NCI-H460 (cell line): ENCODE measurements at regions not wholly inside any gene's neighbourhood (a gene's known extent, or its start where the extent isn't known, plus 50 kb on each side); places are given as distances from the start of the nearest gene placed in this dataset.
"Not testable (repeated sequence)": the region's sequence is repeated elsewhere in the genome, so short reads cannot be mapped to it uniquely, and the experiment has no call there.

Experiments
- DNase-seq: peaks from one replicate; pipeline ENCODE4 v3.0.0-alpha.2; 2016; ENCODE audit warnings: low read depth; ENCODE audit errors: extremely low read depth

DNA sequence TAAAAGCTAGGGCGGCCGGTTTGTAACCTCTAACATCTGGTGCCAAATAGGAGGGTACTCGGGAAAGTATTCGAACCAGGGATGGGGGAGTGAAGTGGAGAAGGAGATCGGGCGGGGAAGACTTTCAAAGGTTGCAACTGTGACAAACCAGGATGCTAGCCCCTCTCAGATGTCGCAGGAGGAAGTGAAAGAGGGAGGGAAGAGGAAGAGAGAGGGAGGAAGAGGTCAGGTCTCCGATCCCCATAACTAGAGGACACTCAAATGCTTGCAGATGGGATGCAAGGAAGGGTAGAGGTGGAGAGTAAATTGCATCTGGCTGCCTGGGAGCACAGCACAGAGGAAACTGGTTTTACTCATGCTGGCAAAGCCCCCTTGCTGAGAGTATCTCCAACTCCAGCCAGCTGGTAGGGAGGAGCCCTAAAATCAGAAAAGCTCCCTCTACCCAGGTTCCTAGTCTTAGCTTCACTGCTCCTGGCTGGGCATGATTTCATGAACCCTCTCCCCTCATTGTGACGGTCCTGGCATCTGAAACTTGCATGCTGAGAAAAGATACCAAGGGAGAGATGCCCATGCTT is 696.7 kb upstream of the TBX3 start:
- DNase-seq = no peak

GRCh38 chr12:115378291-115378690 is 694.3 kb upstream of the TBX3 start:
- no peak for DNase-seq

- DNase-seq = no peak
Measured at GRCh38 chr12:115377779-115378178, 693.8 kb upstream of the TBX3 start.

DNA sequence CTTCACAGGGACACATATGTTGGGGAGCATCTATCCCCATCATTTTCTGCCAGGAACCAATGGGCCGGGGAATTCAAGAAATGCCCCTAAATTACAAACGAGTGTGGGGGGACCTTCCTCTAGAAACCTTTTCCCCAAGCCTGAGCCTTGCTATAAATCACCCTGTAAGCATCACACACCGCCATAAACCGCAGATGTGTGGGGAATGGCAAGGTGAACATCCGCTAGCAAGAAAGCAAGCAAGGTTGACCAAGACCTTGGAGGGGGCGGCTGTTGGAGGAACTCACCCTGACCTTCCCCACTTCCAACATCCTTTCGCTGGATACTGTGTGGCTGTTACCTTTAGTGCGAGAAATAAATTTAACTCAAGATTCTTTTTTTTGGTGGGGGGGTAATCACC is 693.3 kb upstream of the TBX3 start:
- DNase-seq = no peak

DNA sequence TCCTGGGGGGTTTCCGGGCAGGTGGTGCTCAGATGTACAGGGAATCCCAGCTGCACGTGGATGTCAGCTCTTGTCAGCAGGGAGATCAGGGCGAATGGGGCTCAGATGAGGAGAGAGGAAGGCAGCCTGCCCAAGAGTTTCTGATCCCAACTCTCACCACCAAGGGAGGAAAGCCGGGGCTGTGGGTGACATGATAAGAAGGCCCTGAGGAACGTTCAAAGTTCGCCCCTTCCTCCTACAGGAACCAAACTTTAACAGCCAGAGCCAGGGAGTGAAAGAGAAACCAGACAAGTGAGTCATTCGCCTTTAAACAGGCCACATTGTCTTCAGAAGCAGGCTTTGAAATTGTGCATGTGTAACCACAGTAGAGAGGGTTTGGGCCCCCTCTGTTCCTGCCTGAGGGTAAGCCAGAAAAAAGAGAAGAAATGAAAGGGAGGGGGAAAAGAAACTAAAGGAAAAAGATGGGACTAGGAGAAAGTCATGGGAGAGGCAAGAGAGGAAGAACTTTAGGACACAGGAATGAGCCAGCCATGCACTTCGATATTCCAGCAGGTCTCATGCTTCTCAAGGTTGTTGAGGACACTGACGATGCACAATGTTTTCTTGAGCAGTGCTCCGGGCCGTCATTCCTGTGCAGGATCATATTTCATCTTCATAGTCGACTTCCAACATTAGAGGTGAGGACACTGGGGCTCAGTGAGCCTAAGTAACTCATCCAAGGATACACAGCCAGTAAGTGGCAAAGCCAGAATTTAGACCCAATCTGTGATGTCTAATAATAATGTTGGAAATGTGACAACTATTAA is 691.4 kb upstream of the TBX3 start:
- DNase-seq = no peak

DNA sequence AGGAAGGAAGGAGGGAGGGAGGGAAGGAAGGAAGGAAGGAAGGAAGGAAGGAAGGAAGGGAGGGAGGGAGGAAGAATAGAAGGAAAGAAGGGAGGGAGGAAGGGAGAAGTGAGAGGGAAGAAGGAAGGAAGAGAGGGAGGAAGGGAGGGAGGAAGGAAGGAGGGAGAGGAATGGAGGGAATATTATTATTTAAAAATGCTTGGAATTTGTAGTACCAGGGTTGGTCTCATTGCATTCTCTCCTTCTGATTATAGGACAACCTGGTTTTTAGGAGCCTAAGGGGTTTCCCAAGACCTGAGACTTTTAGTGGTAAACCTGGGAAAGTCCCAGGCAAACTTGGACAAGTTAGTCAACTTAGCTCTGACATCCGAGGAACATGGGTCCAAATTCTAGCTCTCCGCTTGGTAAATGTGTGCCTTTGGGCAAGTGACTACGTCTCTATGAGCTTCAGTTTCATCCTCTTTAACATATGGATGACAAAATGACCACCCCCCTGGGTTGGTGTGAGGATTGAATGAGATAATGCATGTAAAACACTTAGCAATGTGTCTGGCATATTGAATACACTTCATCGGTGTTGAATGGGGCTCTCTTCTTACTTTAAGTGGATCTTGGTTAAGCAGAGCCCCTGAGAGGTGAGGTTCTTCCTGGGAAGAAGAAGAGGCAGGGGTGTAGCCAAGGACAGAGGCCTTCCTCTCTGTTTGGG is 690.7 kb upstream of the TBX3 start:
- no peak for DNase-seq

GRCh38 chr12:115371711-115372110 is 687.7 kb upstream of the TBX3 start:
- no peak for DNase-seq

GRCh38 chr12:115370650-115371049 is 686.7 kb upstream of the TBX3 start:
- DNase-seq = no peak

DNA sequence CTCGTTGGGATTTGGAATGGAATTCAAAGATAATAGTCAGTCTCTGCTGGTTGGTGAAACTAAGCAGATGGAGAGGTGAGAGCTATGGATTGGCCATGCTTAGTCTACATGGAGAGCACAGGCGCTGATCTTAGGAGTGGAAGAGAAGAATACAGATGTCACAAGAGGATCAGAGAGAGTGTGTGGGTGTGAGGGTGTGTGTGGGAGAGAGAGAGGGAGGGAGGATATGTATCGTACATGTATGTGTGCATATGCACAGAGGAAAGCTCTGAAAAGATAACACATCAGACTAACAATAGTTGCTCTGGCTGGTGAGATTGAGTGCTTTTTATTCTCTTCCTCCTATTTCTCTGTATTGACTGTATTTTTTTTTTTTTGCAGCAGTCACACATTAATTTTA is 686.2 kb upstream of the TBX3 start:
- DNase-seq = no peak

DNA sequence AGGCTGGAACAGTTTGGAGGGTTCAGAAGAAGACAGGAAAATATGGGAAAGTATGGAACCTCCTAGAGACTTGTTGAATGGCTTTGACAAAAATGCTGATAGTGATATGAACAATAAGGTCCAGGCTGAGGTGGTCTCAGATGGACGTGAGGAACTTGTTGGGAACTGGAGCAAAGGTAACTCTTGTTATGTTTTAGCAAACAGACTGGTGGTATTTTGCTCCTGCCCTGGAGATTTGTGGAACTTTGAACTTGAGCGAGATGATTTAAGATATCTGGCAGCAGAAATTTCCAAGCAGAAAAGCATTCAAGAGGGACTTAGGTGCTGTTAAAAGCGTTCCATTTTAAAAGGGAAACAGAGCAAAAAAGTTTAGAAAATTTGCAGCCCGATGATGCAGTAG is 682.3 kb upstream of the TBX3 start:
- not testable (repeated sequence) for DNase-seq

- not testable (repeated sequence) for DNase-seq
Measured at GRCh38 chr12:115365765-115366164, 681.8 kb upstream of the TBX3 start.

- no peak for DNase-seq
Measured at GRCh38 chr12:115364921-115365320, 680.9 kb upstream of the TBX3 start.

- DNase-seq = peak; percentile 14
Measured at GRCh38 chr12:115362339-115362976, 678.5 kb upstream of the TBX3 start.

- no peak for DNase-seq
Measured at GRCh38 chr12:115357681-115358080, 673.7 kb upstream of the TBX3 start.

DNA sequence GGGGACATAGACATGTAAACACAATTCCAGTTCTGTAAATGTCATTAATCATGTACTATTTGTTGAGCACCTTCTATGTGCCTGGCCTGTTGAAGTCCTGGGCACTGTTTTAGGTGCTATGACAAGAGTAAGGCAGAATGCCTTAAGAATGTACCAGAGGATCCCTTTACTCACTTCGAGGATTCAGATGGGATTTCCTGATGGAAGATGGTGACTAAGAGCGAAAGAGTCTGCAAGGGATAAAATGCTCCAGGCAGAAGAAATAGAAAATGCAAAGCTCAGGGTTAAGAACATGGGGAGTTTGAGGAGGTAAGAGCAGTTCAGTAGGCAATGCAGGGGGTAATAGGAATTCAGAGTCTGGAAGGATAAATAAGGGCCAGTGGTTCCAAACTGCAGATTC is 671.3 kb upstream of the TBX3 start:
- no peak for DNase-seq

- peak; percentile 85 for DNase-seq
Measured at GRCh38 chr12:115354007-115354890, 670.3 kb upstream of the TBX3 start.

- no peak for DNase-seq
Measured at GRCh38 chr12:115353467-115353866, 669.5 kb upstream of the TBX3 start.

DNA sequence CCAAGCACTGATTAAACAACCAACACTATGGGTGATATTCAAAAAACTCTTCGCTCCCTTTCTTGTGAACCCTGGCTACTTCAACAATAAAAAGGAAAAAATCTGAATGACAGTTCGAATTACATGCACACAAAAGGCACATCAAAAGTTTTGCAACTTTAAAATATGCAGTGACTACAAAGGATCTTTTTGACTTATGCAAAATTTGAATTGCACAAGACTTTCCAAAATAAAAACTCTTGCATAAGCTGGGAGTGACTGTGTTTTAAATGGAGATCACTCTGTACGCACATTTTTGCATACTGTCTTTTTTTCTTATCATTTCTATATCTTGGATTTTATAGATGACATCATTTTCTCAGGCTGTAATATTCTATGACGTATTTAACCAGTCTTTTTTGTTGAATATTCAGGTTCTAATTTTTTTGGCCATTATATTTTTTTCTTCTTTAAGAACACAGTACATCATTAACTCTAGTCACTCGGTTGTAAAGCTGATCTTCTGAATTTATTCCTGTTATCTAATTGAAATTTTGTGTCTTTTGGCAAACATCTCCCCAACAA is 667.6 kb upstream of the TBX3 start:
- no peak for DNase-seq

DNA sequence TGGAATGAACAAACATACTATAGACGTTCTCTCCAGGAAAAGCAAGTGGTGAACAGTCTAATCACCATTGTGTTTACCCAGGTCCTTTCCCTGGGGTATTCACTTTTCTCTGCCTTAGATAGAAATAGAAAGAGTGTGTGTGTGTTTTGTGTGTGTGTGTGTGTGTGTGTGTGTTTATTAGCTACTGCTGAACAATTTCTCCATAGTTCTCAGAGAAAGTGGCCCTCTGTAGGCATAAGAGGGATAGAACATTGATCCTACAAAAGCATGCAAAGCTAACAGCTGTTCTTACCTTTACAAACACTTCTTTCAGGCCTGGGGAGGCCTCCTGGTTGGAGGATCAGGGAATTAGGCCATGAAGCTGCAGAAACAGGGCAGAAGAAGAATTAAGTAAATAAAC is 665.7 kb upstream of the TBX3 start:
- DNase-seq = no peak

DNA sequence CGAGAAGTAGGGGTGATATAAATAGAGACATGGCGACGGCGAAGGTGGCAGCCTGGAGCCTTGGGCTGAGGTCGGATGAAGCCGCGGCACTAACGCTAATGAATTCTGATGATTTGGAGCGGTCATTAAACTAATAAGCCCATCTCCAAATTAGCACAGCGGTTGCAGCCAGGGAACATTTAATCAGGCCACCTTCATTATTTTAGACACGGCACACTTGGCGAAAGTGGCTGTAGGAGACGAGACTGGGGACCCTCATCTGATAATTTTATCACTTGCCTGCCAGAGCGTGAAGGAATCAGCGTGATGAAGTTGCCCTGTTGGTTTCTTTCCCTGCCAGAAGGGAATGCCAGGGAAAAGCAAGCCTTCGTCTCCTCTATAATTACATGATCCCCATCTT is 664.3 kb upstream of the TBX3 start:
- no peak for DNase-seq
